ENCODE measurements at regions not wholly inside any gene's neighbourhood (a gene's known extent, or its start where the extent isn't known, plus 50 kb on each side); places are given as distances from the start of the nearest gene placed in this dataset.
"Not testable (repeated sequence)": the region's sequence is repeated elsewhere in the genome, so short reads cannot be mapped to it uniquely, and the experiment has no call there.

DNA sequence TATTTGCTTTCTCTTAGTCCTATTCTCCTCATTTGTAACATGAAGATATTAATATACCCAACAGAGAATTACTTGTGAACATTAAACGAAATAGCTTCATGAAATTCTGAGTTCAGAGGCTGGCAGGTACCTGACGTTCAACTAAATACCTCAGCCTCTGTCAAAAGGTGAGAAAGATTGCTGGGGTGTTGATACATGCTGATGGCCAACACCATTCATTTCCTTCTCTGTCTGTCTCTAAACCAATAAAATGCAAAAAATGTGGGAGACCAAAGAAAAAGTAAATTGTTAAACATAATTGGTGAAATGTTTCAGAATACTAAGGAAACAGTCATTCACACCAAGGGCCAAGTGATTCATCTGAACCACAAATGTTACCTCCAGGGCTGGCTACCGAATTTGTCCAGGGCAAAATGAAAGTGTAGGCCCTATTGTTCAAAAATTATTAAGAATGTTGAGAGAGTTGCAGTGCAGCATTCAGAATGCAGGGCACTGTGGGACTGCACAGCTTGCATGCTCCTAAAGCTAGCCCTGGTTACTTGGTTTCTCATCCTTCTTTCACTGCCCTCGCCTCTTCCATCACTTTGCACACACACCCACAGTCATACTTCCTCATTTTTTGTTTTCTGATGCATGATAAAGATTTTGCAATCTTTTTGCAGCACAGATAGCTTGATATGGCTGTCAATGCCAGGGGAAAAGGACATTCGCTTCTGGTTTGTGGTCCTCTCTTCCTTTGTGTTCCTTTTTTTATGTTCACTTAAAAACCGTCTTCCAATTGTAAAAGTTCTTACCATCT, 414.3 kb upstream of the NR5A2 start:
- no peaks in the 10 kb centered on the region for H3K36me3 Mint-ChIP-seq
- no peak for ATAC-seq
- H3K27ac Mint-ChIP-seq: no peak overlapping the region
- DNase-seq (ENCODE audit: low spot score in 2 of 2): no peak
- no peaks in the 10 kb centered on the region for H3K9me3 Mint-ChIP-seq

DNA sequence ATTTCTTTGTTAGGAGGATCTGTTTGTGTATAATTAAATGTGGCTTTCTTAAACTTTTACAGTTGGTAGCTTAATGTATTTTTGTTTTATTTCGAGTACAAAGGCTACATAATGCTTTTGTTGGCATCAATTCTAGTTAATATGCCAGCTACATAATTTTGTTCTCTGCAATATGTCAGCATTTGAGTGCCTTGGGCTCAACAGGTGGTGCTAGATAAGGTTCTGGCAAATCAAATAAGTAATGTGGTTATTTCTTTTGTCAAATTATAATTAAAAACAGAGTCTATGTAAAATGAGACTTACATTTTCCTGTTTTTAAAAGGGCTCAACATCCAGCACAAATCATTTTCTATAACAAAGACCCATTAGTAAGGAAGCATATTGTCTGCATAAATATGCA, 410.6 kb upstream of the NR5A2 start:
- Mint-ChIP-seq H3K27ac (no peak overlapping the region), H3K36me3 (no peaks in the 10 kb centered on the region), H3K9me3 (no peaks in the 10 kb centered on the region)
- ATAC-seq: no peak
- DNase-seq (ENCODE audit: low spot score in 2 of 2): no peak

DNA sequence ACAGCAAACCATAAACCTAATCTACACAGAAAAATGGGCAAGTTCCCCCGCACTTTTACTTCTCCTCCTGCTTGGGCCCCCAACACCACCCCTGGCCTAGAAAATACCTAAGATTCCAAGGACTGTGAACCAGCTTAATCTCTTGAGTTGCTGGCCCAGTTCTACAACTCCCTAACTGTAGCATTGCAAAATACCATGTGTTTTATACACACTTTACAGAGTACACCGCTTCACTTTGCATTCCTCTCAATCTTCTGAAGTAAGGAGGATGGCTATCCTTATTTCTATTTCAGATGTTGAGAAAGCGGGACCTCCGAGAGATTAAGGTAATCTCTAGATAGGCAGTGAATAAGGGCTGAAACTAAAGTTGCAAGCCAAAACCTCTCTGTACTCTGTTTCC, 408.3 kb upstream of the NR5A2 start:
- ATAC-seq (no peak), DNase-seq (ENCODE audit: low spot score in 2 of 2) (no peak)
- H3K27ac Mint-ChIP-seq: no peak overlapping the region
- no peaks in the 10 kb centered on the region for H3K36me3 Mint-ChIP-seq
- no peaks in the 10 kb centered on the region for H3K9me3 Mint-ChIP-seq

DNA sequence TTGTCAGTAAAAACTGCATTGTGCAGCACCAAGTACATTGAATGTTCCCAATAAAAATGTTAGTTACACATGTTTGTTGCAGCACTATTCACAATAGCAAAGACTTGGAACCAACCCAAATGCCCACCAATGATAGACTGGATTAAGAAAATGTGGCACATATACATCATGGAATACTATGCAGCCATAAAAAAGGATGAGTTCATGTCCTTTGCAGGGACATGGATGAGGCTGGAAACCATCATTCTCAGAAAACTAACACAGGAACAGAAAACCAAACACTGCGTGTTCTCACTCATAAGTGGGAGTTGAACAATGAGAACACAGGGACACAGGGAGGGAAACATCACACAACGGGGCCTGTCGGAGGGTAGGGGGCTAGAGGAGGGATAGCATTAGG, 401.3 kb upstream of the NR5A2 start:
- not testable (repeated sequence) for DNase-seq (ENCODE audit: low spot score in 2 of 2); H3K36me3 Mint-ChIP-seq; H3K27ac Mint-ChIP-seq; ATAC-seq
- H3K9me3 Mint-ChIP-seq: peaks cover 5 to 11% of the 10 kb centered on the region in 2 donors

DNA sequence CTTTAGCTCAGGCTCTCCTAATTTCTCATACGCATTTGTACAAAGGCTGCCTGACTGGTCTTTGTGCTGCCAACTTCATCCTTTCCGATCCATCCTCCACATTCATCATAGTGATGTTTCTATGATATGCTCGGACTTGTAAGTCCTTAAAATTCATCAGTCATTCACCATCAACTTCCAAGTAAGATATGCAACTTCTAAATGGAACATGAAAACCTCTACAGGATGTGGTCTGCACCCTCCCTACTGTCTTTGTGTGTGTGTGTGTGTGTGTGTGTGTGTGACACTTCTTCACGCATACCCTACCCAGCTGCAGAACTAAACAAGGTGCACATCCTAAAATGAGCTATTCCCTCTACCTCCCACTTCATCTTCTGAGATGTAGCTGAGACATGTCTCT, 397.9 kb upstream of the NR5A2 start:
- ATAC-seq: no peak
- H3K9me3 Mint-ChIP-seq: peaks cover 4 to 10% of the 10 kb centered on the region in 2 donors
- no peak for DNase-seq (ENCODE audit: low spot score in 2 of 2)
- no peak overlapping the region for H3K27ac Mint-ChIP-seq
- peaks cover 0 to 16% of the 10 kb centered on the region in 2 donors for H3K36me3 Mint-ChIP-seq

DNA sequence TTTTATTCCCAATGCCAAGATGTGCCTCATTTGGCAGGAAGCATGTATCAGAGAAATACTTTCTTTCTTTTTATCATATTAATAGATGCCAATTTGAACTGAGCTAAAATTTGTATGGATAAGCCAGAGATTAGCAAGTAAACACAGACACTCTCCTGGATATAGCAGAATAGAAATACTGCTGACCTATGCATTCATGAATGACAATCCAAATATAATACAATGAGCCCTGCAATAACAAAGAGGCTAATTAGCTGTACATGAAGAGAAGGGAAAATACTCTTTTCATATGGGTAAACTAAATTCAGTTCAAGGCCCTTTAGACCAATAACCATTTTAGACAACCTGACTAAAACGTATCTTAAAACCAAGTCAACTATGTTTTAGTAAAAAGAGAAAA, 388.1 kb upstream of the NR5A2 start:
- Mint-ChIP-seq H3K36me3 (peaks cover 0 to 12% of the 10 kb centered on the region in 2 donors), H3K27ac (no peak overlapping the region), H3K9me3 (peaks cover 10 to 14% of the 10 kb centered on the region in 2 donors)
- DNase-seq (ENCODE audit: low spot score in 2 of 2) (no peak), ATAC-seq (no peak)

DNA sequence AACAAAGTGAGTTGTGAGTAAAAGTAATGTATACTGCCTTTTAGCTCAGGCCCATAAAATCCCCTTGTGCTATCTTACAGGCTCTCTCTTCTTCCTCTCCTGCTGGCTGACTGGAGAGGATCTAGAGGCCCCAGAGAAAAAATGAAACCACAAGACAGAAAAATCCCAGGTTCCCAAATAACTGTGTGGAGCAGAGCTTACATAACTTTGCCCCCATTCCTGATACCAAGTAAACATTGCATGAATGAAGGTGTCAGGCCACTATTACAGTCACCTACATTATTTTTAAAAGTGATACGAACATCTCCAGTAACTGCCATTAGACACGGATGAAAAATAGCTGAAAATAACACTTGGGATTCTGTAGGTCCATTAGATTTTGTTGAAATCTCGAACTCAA, 386.0 kb upstream of the NR5A2 start:
- ATAC-seq (no peak), DNase-seq (ENCODE audit: low spot score in 2 of 2) (no peak)
- Mint-ChIP-seq H3K27ac (no peak overlapping the region), H3K36me3 (no peaks in the 10 kb centered on the region), H3K9me3 (no peaks in the 10 kb centered on the region)

DNA sequence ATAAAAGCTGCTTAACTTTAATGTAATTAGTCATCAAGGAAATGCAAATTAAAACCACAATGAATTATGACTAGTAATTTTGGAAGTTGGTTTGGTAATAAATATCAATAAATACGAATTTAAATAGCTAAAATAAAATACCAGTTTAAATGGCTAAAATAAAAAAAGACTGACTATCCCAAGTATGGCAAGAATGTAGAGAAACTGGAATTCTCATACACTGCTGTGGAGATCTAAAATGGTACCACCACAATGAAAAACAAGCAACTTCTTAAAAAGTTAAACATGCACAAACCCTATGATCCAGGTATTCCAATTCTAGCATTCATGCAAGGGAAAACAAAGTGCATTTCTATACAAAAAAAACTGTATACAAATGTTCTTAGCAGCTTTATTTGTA, 382.6 kb upstream of the NR5A2 start:
- Mint-ChIP-seq H3K36me3 (peaks cover 0 to 7% of the 10 kb centered on the region in 2 donors), H3K27ac (no peak overlapping the region), H3K9me3 (peaks cover 0 to 5% of the 10 kb centered on the region in 2 donors)
- ATAC-seq (no peak), DNase-seq (ENCODE audit: low spot score in 2 of 2) (no peak)

DNA sequence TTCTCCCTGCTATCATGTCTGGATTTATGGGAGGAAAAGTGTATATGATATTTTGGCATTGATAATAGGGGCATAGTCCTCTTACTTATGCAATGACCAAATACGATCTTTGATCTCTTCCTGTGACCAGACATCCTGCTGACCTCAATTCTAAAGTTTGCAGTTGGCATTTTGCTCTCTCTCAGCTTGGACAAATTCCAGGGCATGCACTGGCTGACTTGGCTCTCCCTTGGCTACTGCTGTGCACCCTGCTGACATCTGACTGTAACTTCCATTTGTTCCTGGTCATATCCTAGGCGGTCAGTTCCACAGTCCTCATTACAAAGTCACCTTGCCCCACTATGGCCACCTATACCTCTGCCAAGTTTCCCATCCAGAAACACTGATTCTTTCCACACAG, 380.7 kb upstream of the NR5A2 start:
- DNase-seq (ENCODE audit: low spot score in 2 of 2): no peak
- H3K36me3 Mint-ChIP-seq: peaks cover 0 to 7% of the 10 kb centered on the region in 2 donors
- ATAC-seq: no peak
- no peak overlapping the region for H3K27ac Mint-ChIP-seq
- H3K9me3 Mint-ChIP-seq: peaks cover 0 to 5% of the 10 kb centered on the region in 2 donors

DNA sequence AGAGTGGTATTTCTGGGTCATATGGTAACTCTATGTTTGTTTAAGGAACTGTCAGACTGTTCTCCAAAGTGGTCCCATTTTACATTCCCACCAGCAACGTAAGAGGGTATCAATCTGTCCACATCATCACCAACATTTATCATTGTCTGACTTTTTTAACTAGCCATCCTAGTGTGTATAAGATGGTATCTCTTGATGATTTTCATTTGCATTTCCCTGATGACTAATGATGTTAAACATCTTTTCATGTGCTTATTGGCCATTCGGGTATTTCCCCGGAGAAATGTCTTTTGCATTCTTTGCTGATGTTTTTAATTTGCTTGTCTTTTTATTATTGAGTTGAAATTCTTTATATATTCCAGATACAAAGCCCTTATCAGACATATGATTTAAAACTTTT, 370.1 kb upstream of the NR5A2 start:
- Mint-ChIP-seq H3K36me3 (peaks cover 0 to 4% of the 10 kb centered on the region in 2 donors), H3K27ac (no peak overlapping the region), H3K9me3 (peaks cover 0 to 3% of the 10 kb centered on the region in 2 donors)
- ATAC-seq: no peak
- DNase-seq (ENCODE audit: low spot score in 2 of 2): no peak

DNA sequence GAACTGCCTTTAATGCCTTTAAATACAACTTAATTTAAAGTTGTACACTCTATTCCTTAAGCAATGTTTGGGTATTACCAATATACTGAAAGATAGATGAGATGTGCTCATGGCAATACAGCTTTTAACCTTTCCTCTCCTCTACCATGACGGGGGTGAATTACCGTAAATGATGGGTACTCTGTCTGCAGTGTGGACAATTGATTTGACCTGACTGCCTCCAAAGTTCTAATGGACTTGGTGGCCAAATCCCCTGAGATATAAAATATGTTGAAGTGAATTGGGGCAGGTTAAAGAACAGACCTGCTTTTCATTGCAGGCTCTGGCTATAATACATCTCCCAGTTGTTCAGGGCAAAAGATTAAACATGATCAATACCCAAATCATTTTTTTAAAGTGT, 367.4 kb upstream of the NR5A2 start:
- H3K36me3 Mint-ChIP-seq: no peaks in the 10 kb centered on the region
- DNase-seq (ENCODE audit: low spot score in 2 of 2) (no peak), ATAC-seq (no peak)
- H3K27ac Mint-ChIP-seq: no peak overlapping the region
- no peaks in the 10 kb centered on the region for H3K9me3 Mint-ChIP-seq

DNA sequence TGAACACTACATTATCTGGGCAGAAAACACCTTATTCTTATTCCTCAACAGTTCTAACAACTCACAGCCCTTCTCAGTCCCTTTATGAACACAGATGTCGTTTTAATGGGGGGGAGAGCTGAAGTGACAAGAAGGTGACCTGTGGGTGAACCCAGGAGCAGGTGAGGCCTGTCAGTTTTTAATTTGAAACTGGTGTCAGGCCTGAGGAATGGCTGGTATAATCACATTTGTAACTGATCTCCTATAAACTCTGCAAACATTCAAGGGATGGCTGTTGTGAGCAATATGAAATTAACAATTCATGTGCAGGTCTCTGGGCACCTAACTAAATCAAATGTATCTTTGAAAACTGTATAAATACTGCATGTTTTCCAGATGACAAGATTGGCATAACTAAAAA, 362.1 kb upstream of the NR5A2 start:
- Mint-ChIP-seq H3K36me3 (no peaks in the 10 kb centered on the region), H3K27ac (no peak overlapping the region), H3K9me3 (no peaks in the 10 kb centered on the region)
- ATAC-seq (no peak), DNase-seq (ENCODE audit: low spot score in 2 of 2) (no peak)

DNA sequence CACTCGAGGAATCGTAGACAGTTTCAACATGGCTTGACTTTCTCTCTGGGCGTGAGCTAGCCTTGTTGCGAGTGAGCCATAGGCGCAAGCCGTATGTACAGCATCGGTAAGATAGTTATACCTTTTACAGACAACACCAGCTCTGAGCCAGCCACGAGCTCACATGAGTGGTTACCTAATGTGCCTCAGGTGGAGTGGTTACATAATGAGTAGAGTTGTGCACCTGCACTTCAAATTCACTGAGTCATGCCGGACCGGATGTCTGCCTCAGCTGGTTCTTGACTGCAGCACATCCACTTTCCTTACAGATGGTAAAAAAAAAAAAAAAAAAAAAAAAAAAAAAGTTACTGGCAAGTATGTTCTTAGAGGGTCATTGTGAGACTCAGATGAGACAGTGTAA, 360.4 kb upstream of the NR5A2 start:
- no peaks in the 10 kb centered on the region for H3K9me3 Mint-ChIP-seq

DNA sequence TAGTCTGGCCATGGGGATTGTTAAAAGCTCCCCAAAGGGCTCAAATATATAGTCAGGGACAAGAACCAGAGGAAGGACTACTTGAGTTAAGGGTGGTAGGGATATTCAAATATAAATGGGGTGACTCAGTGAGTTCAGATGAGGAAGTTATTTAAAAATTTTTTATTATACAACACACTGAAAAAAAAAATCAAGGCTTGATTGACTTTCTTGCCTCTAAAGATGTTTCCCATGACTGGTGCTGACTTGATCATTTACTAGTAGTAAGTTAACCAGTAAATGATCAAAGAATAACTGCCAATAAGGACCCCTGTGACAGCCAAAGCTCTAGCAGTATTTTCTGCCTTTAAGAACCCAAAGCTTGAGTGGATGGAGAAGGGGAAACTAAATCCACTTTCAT, 357.6 kb upstream of the NR5A2 start:
- no peaks in the 10 kb centered on the region for H3K36me3 Mint-ChIP-seq
- ATAC-seq (no peak), DNase-seq (ENCODE audit: low spot score in 2 of 2) (no peak)
- no peaks in the 10 kb centered on the region for H3K9me3 Mint-ChIP-seq
- no peak overlapping the region for H3K27ac Mint-ChIP-seq

More for the DNA sequence above, 360.4 kb upstream of the NR5A2 start:
- DNase-seq (ENCODE audit: low spot score in 2 of 2): no peak
- Mint-ChIP-seq H3K36me3 (no peaks in the 10 kb centered on the region), H3K27ac (no peak overlapping the region)
- no peak for ATAC-seq

DNA sequence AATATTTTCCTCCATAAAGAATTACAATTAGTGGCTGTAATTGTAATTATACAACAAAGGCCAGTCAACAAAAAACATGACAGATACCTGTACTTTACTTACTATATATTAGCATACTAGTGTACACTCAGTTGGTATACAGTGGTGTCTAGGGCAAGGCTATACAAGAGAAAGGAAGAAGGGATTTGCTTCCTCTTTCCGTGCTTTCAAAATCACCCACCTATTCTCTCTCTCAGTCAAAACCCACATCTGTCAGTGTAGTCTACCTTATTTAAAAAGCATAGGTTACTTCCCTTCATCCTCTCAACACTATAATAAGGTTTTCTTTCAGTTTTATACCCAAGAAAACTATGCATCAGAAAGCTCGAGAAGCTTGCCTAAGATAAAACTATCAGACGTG, 355.8 kb upstream of the NR5A2 start:
- Mint-ChIP-seq H3K36me3 (no peaks in the 10 kb centered on the region), H3K9me3 (no peaks in the 10 kb centered on the region), H3K27ac (no peak overlapping the region)
- DNase-seq (ENCODE audit: low spot score in 2 of 2) (no peak), ATAC-seq (no peak)

DNA sequence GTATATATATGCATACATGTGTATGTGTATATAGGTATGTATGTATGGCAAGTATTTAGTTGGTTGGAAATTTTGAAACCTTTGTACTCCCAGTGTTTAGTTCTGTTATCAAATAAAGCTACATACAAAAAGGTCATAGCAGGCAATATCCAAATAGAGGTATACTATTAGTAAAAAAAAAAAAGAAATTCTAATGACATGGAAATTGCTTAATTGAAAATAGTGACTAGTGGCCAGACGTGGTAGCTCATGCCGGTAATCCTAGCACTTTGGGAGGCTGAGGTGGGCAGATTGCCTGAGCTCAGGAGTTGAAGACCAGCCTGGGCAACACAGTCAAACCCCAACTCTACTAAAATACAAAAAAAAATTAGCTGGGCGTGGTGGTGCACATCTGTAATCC, 351.6 kb upstream of the NR5A2 start:
- Mint-ChIP-seq H3K27ac (no peak overlapping the region), H3K36me3 (no peaks in the 10 kb centered on the region), H3K9me3 (no peaks in the 10 kb centered on the region)
- DNase-seq (ENCODE audit: low spot score in 2 of 2): no peak
- ATAC-seq: no peak

DNA sequence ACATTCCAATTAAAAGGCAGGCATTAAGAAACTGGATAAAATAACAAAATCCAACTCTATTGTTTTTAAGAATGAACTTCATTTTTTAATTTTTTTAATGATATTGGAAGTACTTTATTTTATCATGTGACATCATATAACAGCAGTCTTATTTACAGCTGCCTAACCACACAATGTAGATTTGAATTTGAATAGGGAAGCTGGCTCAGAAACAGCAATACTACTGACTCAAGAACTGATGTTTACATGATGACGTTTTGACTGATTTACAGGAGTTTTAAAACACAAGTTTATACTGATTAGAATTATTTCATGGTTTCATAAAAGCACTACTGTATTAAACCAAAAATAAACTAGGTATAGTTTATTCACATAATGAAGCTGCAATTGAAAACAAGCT, 348.7 kb upstream of the NR5A2 start:
- no peak for DNase-seq (ENCODE audit: low spot score in 2 of 2)
- no peak overlapping the region for H3K27ac Mint-ChIP-seq
- ATAC-seq: no peak
- H3K9me3 Mint-ChIP-seq: no peaks in the 10 kb centered on the region
- no peaks in the 10 kb centered on the region for H3K36me3 Mint-ChIP-seq

DNA sequence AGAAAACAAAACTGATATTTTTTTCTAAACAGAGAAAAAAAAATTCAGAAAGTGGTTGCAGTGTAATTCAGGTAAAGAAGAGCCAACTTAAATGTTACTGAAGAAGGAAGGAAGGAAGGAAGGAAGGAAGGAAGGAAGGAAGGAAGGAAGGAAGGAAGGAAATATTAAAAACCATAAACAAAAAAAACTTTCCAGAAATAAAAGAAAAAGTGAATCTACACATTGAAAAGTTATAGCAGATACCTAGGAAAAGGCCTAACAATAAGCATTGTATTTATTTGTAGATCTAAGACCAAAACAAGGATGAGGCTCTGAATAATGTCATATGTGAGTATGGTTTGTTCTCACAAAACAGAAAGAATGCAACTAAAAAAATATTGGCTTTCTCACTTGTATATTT, 345.4 kb upstream of the NR5A2 start:
- ATAC-seq (no peak), DNase-seq (ENCODE audit: low spot score in 2 of 2) (no peak)
- Mint-ChIP-seq H3K27ac (no peak overlapping the region), H3K9me3 (no peaks in the 10 kb centered on the region), H3K36me3 (no peaks in the 10 kb centered on the region)

All from activated naive CD4-positive, alpha-beta T cell treated with anti-CD3 and anti-CD28 coated beads, Interleukin-2, amount 50 U/mL, for 72 hours (primary cell).